ENCODE measurements at regions not wholly inside any gene's neighbourhood (a gene's known extent, or its start where the extent isn't known, plus 50 kb on each side); places are given as distances from the start of the nearest gene placed in this dataset.
"Not testable (repeated sequence)": the region's sequence is repeated elsewhere in the genome, so short reads cannot be mapped to it uniquely, and the experiment has no call there.

GRCh38 chr6:169000022-169000421 lies 253.6 kb downstream of the THBS2 start:
- DNase-seq = no peak

GRCh38 chr6:168999392-168999791 lies 254.3 kb downstream of the THBS2 start:
- DNase-seq = no peak

- DNase-seq = no peak
Measured at GRCh38 chr6:168996356-168996625, 257.4 kb downstream of the THBS2 start.

- DNase-seq = no peak
Measured at GRCh38 chr6:168995526-168996355, 257.9 kb downstream of the THBS2 start.

GRCh38 chr6:168994956-168995355 lies 258.7 kb downstream of the THBS2 start:
- DNase-seq = no peak

- no peak for DNase-seq
Measured at GRCh38 chr6:168992446-168993144, 261.1 kb downstream of the THBS2 start.

GRCh38 chr6:168991695-168992094 lies 262.0 kb downstream of the THBS2 start:
- not testable (repeated sequence) for DNase-seq

- no peak for DNase-seq
Measured at GRCh38 chr6:168990019-168990751, 263.5 kb downstream of the THBS2 start.

GRCh38 chr6:168989421-168989820 lies 264.2 kb downstream of the THBS2 start:
- DNase-seq = no peak

GRCh38 chr6:168988801-168989200 lies 264.8 kb downstream of the THBS2 start:
- no peak for DNase-seq

- no peak for DNase-seq
Measured at GRCh38 chr6:168988280-168988679, 265.4 kb downstream of the THBS2 start.

- no peak for DNase-seq
Measured at GRCh38 chr6:168985705-168986104, 267.9 kb downstream of the THBS2 start.

GRCh38 chr6:168983925-168984324 lies 269.7 kb downstream of the THBS2 start:
- DNase-seq = no peak

- no peak for DNase-seq
Measured at GRCh38 chr6:168981187-168981586, 272.5 kb downstream of the THBS2 start.

- no peak for DNase-seq
Measured at GRCh38 chr6:168979254-168979653, 274.4 kb downstream of the THBS2 start.

- DNase-seq = no peak
Measured at GRCh38 chr6:168972128-168972527, 281.5 kb downstream of the THBS2 start.

- DNase-seq = no peak
Measured at GRCh38 chr6:168971549-168971948, 282.1 kb downstream of the THBS2 start.

GRCh38 chr6:168968801-168969200 lies 284.8 kb downstream of the THBS2 start:
- DNase-seq = no peak

- no peak for DNase-seq
Measured at GRCh38 chr6:168968228-168968627, 285.4 kb downstream of the THBS2 start.

- DNase-seq = no peak
Measured at GRCh38 chr6:168967281-168967925, 286.2 kb downstream of the THBS2 start.

- no peak for DNase-seq
Measured at GRCh38 chr6:168964138-168964835, 289.4 kb downstream of the THBS2 start.

- no peak for DNase-seq
Measured at GRCh38 chr6:168962886-168963285, 290.8 kb downstream of the THBS2 start.

GRCh38 chr6:168961264-168961656 lies 292.4 kb downstream of the THBS2 start:
- DNase-seq = no peak
